H1 (cell line): ENCODE measurements at regions not wholly inside any gene's neighbourhood (a gene's known extent, or its start where the extent isn't known, plus 50 kb on each side); places are given as distances from the start of the nearest gene placed in this dataset.

Experiments used
- CTCF ChIA-PET: fragments of 300-600 bp; sonication (Branson Sonifier 250); formaldehyde crosslinking; loops from one replicate; lab custom pipeline; 2021; ENCODE audit not compliant: partially characterized antibody; lab: Charles Lee
- POLR2A ChIA-PET: fragments of 300-600 bp; sonication (Branson Sonifier 250); formaldehyde crosslinking; loops from one replicate; lab custom pipeline; 2021; ENCODE audit warnings: inconsistent platforms; ENCODE audit not compliant: partially characterized antibody; lab: Charles Lee
- DNase-seq, 2 experiments: peaks; one replicate each; pipeline versions ENCODE4 v3.0.0 to v3.0.0-alpha.2; 2010 to 2022; ENCODE audit warnings: low spot score in 2 of 2, low read depth in 1 of 2, mixed read lengths in 1 of 2
- FAIRE-seq: peaks from 2 replicates; lab custom pipeline; 2011; peaks lifted over from hg19 to GRCh38; lab: Jason Lieb, UNC
- H2AFZ ChIP-seq: 2 replicates; pipeline ENCODE4 v1.8.1; 2012; ENCODE audit warnings: low read length, inconsistent platforms
- H2AK5ac ChIP-seq: 2 replicates; pipeline ENCODE4 v1.6.1; 2013; ENCODE audit warnings: low read depth, low read length
- H2BK120ac ChIP-seq: replicated peaks from 2 replicates; pipeline ENCODE3; 2013; ENCODE audit warnings: low read depth, low read length, inconsistent platforms
- H2BK12ac ChIP-seq: 2 replicates; pipeline ENCODE4 v1.6.1; 2013; ENCODE audit warnings: low read depth, low read length
- H2BK15ac ChIP-seq: 2 replicates; pipeline ENCODE4 v1.6.1; 2013; ENCODE audit warnings: low read length
- H2BK20ac ChIP-seq: 2 replicates; pipeline ENCODE4 v1.6.1; 2013; ENCODE audit warnings: low read length
- H2BK5ac ChIP-seq: 2 replicates; pipeline ENCODE4 v1.6.1; 2013; ENCODE audit warnings: low read depth, low read length
- H3K14ac ChIP-seq: 2 replicates; pipeline ENCODE4 v1.6.1; 2013; ENCODE audit warnings: inconsistent platforms; ENCODE audit not compliant: insufficient read length
- H3K18ac ChIP-seq: 2 replicates; pipeline ENCODE4 v1.6.1; 2013; ENCODE audit warnings: low read length; ENCODE audit errors: extremely low read depth
- H3K23ac ChIP-seq: 2 replicates; pipeline ENCODE4 v1.6.1; 2013; ENCODE audit warnings: inconsistent platforms; ENCODE audit not compliant: insufficient read length
- H3K23me2 ChIP-seq: 2 replicates; pipeline ENCODE4 v1.6.1; 2013; ENCODE audit warnings: low read depth, low read length
- H3K27ac ChIP-seq: 2 replicates; pipeline ENCODE4 v1.6.1; 2011; ENCODE audit warnings: low read depth, low read length, inconsistent platforms
- H3K27me3 ChIP-seq, 4 experiments: replicated peaks in 1 of 4; 1 replicate in 1 of 4; 2 replicates in 3 of 4; pipeline versions ENCODE4 v1.6.1 to v1.8.1; 2011 to 2013; ENCODE audit warnings: low read length in 3 of 4, mild to moderate bottlenecking in 3 of 4, inconsistent platforms in 2 of 4, mixed read lengths in 2 of 4, moderate library complexity in 1 of 4; ENCODE audit not compliant: control insufficient read depth in 3 of 4, insufficient read depth in 3 of 4; ENCODE audit errors: extremely low read depth in 1 of 4
- H3K36me3 ChIP-seq, 4 experiments: 2 replicates each; pipeline versions ENCODE4 v1.6.1 to v1.8.1; 2011 to 2013; ENCODE audit warnings: mild to moderate bottlenecking in 4 of 4, low read length in 3 of 4, moderate library complexity in 2 of 4, control low read depth in 1 of 4, inconsistent platforms in 1 of 4; ENCODE audit not compliant: insufficient read depth in 4 of 4, control insufficient read depth in 2 of 4
- H3K4ac ChIP-seq: replicated peaks from 2 replicates; pipeline ENCODE3; 2013; ENCODE audit warnings: low read length, low read depth, mixed read lengths, inconsistent platforms; ENCODE audit not compliant: insufficient read length
- H3K4me1 ChIP-seq, 4 experiments: replicated peaks in 1 of 4; 1 replicate in 1 of 4; 2 replicates in 3 of 4; pipeline versions ENCODE4 v1.6.1 to v1.8.1; 2011 to 2013; ENCODE audit warnings: low read length in 3 of 4, inconsistent platforms in 2 of 4, mixed read lengths in 1 of 4; ENCODE audit not compliant: insufficient read depth in 4 of 4, control insufficient read depth in 3 of 4
- H3K4me2 ChIP-seq, 2 experiments: 2 replicates each; pipeline versions ENCODE4 v1.6.1 to v1.8.1; 2011 to 2013; ENCODE audit warnings: low read depth in 2 of 2, low read length in 2 of 2, control low read depth in 1 of 2, inconsistent platforms in 1 of 2, mild to moderate bottlenecking in 1 of 2; ENCODE audit not compliant: insufficient read depth in 1 of 2
- H3K4me3 ChIP-seq, 4 experiments: fragments of 200-600, 300-600 bp in 1 of 4; sonication (generic), shearing (Covaris generic), sonication (Bioruptor Twin) in 1 of 4; 2 replicates each; pipeline versions ENCODE4 v1.5.1 to v1.8.1; 2011 to 2016; ENCODE audit warnings: low read length in 4 of 4, low read depth in 3 of 4, control low read depth in 2 of 4, inconsistent platforms in 2 of 4, mild to moderate bottlenecking in 2 of 4, mixed read lengths in 1 of 4, moderate library complexity in 1 of 4; ENCODE audit not compliant: insufficient read depth in 2 of 4; ENCODE audit errors: extremely low read depth in 1 of 4
- H3K56ac ChIP-seq: replicated peaks from 2 replicates; pipeline ENCODE3; 2013; ENCODE audit warnings: low read depth, mild to moderate bottlenecking, mixed read lengths, low read length, inconsistent platforms; ENCODE audit not compliant: insufficient read length
- H3K79me1 ChIP-seq: 2 replicates; pipeline ENCODE4 v1.6.1; 2013; ENCODE audit warnings: low read depth, low read length, control low read depth
- H3K79me2 ChIP-seq, 2 experiments: 2 replicates each; pipeline versions ENCODE4 v1.6.1 to v1.8.1; 2012 to 2013; ENCODE audit warnings: low read length in 2 of 2, mild to moderate bottlenecking in 2 of 2, inconsistent platforms in 1 of 2; ENCODE audit not compliant: insufficient read depth in 2 of 2, control insufficient read depth in 1 of 2
- H3K9ac ChIP-seq, 4 experiments: replicated peaks in 1 of 4; 1 replicate in 1 of 4; 2 replicates in 3 of 4; pipeline versions ENCODE4 v1.6.1 to v1.8.1; 2011 to 2013; ENCODE audit warnings: low read depth in 3 of 4, low read length in 3 of 4, control low read depth in 2 of 4, mild to moderate bottlenecking in 2 of 4, moderate library complexity in 2 of 4, inconsistent platforms in 1 of 4; ENCODE audit errors: extremely low read depth in 1 of 4
- H3K9me3 ChIP-seq, 2 experiments: 2 replicates each; pipeline versions ENCODE4 v1.6.1 to v1.8.1; 2012 to 2013; ENCODE audit warnings: mild to moderate bottlenecking in 2 of 2, moderate library complexity in 2 of 2, control low read depth in 1 of 2, inconsistent platforms in 1 of 2, low read depth in 1 of 2, low read length in 1 of 2, mixed read lengths in 1 of 2; ENCODE audit not compliant: insufficient read depth in 2 of 2
- H4K20me1 ChIP-seq, 2 experiments: replicated peaks in 1 of 2; 2 replicates each; pipeline versions ENCODE3 to v1.8.1; 2011 to 2013; ENCODE audit warnings: inconsistent platforms in 2 of 2, low read length in 2 of 2, mild to moderate bottlenecking in 1 of 2; ENCODE audit not compliant: insufficient read depth in 2 of 2, control insufficient read depth in 1 of 2
- H4K5ac ChIP-seq: 2 replicates; pipeline ENCODE4 v1.6.1; 2013; ENCODE audit warnings: low read length, low read depth, mixed read lengths, inconsistent platforms; ENCODE audit not compliant: insufficient read length
- H4K8ac ChIP-seq: 2 replicates; pipeline ENCODE4 v1.8.0; 2013; ENCODE audit warnings: mild to moderate bottlenecking, moderate library complexity, low read length, inconsistent platforms; ENCODE audit not compliant: insufficient read depth; ENCODE audit errors: extremely low read depth
- H4K91ac ChIP-seq: replicated peaks from 2 replicates; pipeline ENCODE3; 2013; ENCODE audit warnings: low read length, mixed read lengths, inconsistent platforms; ENCODE audit not compliant: insufficient read length
- ATF2 ChIP-seq: IDR thresholded peaks from 2 replicates; pipeline ENCODE4 v1.6.1; 2012; ENCODE audit warnings: low read length, inconsistent platforms
- BCL11A ChIP-seq, 2 experiments: IDR thresholded peaks; one replicate each; pipeline ENCODE4 v1.6.1; 2011; ENCODE audit warnings: low read depth in 2 of 2, low read length in 2 of 2, mild to moderate bottlenecking in 2 of 2
- EP300 ChIP-seq, 2 experiments: IDR thresholded peaks; 1 replicate in 1 of 2; 2 replicates in 1 of 2; pipeline ENCODE4 v1.6.1; 2011 to 2012; ENCODE audit warnings: low read depth in 2 of 2, low read length in 2 of 2, mild to moderate bottlenecking in 2 of 2, borderline replicate concordance in 1 of 2, inconsistent platforms in 1 of 2, moderate library complexity in 1 of 2
- EZH2 ChIP-seq: fragments of 200-600 bp; sonication (generic); IDR thresholded peaks from 2 replicates; pipeline ENCODE4 v1.7.1; 2012; ENCODE audit warnings: low read depth, mild to moderate bottlenecking, moderate library complexity, low read length, inconsistent platforms; ENCODE audit not compliant: severe bottlenecking
- GABPA ChIP-seq: IDR thresholded peaks from 2 replicates; pipeline ENCODE4 v1.6.1; 2011; ENCODE audit warnings: mild to moderate bottlenecking, low read length, moderate library complexity, borderline replicate concordance; ENCODE audit not compliant: insufficient read depth
- MAFK ChIP-seq: IDR thresholded peaks from 2 replicates; pipeline ENCODE4 v1.6.1; 2012; ENCODE audit warnings: low read depth, mild to moderate bottlenecking, improper control_type of control experiment, low read length
- SUZ12 ChIP-seq: fragments of 200-600 bp; sonication (generic); IDR thresholded peaks from 2 replicates; pipeline ENCODE4 v1.6.1; 2012; ENCODE audit warnings: mild to moderate bottlenecking, inconsistent platforms, low read length, moderate library complexity, mixed read lengths
- ZNF274 ChIP-seq: IDR thresholded peaks from 2 replicates; pipeline ENCODE4 v1.7.0; 2012; ENCODE audit warnings: low read length, borderline replicate concordance; ENCODE audit errors: extremely low read depth
- WGBS, 2 experiments: shearing (Covaris generic) in 1 of 2; methylation state at CpG; one replicate each; pipeline versions ENCODE4 v1.1.6 to v1.1.7; 2013 to 2015; ENCODE audit warnings: low lambda C conversion rate in 2 of 2, mixed read lengths in 2 of 2, inconsistent platforms in 1 of 2, low coverage in 1 of 2, missing lambda C conversion rate in 1 of 2; ENCODE audit not compliant: insufficient replicate concordance in 2 of 2, insufficient coverage in 1 of 2, insufficient read length in 1 of 2; ENCODE audit errors: extremely low coverage in 1 of 2, missing lambda C conversion rate in 1 of 2; 5-methylcytosine and 5-hydroxymethylcytosine counted together

- FAIRE-seq (no peak), DNase-seq (no peak)
- Histone ChIP-seq H3K4me3 (no peak overlapping the region), H2BK15ac (peak overlapping the region; percentile 72; the same call in 1 of the 2 replicates), H3K18ac (peak overlapping the region; percentile 60; the same call in 1 of the 2 replicates), H2AK5ac (peak overlapping the region; percentile 78; the same call in 1 of the 2 replicates), H3K23ac (no peak overlapping the region), H2BK12ac (peak overlapping the region; percentile 97; the same call in 1 of the 2 replicates), H4K8ac (peak overlapping the region; percentile 31; the same call in 1 of the 2 replicates), H3K79me1 (no peaks in the 10 kb centered on the region), H3K9me3 (peaks cover 0 to 9% of the 10 kb centered on the region in 2 experiments; a peak in 1 of 4 replicates), H3K4ac (peak overlapping the region; percentile 94), H2BK20ac (peak overlapping the region; percentile 34; the same call in 1 of the 2 replicates), H3K79me2 (no peaks in the 10 kb centered on the region; a peak in 1 of 4 replicates), H3K27me3 (peaks cover 0 to 5% (median 2%) of the 10 kb centered on the region in 4 experiments; a peak in 2 of 7 replicates), H3K9ac (no peak overlapping the region; a peak in 1 of 7 replicates), H3K4me1 (peaks cover 3 to 20% (median 12%) of the 10 kb centered on the region in 4 experiments), H2BK5ac (peak overlapping the region; percentile 98; the same call in 1 of the 2 replicates), H4K20me1 (peaks cover 0 to 3% of the 10 kb centered on the region in 2 experiments), H3K36me3 (no peaks in the 10 kb centered on the region), H2BK120ac (peak overlapping the region; percentile 16), H3K56ac (no peak overlapping the region), H3K27ac (no peak overlapping the region), H3K23me2 (peaks cover 8% of the 10 kb centered on the region), H4K91ac (peak overlapping the region; percentile 89), H3K4me2 (no peak overlapping the region), H4K5ac (no peak overlapping the region), H3K14ac (no peak overlapping the region), H2AFZ (no peak overlapping the region)
- ChIA-PET CTCF (interaction anchor here (1.0 to 3.2 kb wide), 9 partner anchors 9 to 1809 kb away, joined by 3 to 16 read pairs (median 7); no protein-coding TSS in a partner anchor), POLR2A (interaction anchor here (0.6 to 1.1 kb wide), 3 partner anchors 29 to 87 kb away, joined by 3 to 4 read pairs (median 4); no protein-coding TSS in a partner anchor)
- 88% methylated on average over 23 of the region's 28 CpGs; no CpG with 5 or more reads in 1 of the 2 experiments for WGBS, 2 experiments
- TF ChIP-seq BCL11A (IDR thresholded peaks at IDR 0.05; ENCODE audit: low read depth in 2 of 2, low read length in 2 of 2) (no peak), EZH2 (no peak), ATF2 (no peak), MAFK (no peak), EP300 (IDR thresholded peaks at IDR 0.05; ENCODE audit: borderline replicate concordance in 1 of 2, low read depth in 2 of 2, low read length in 2 of 2) (no peak), ZNF274 (no peak), GABPA (no peak), SUZ12 (no peak)
Observed at GRCh38 chr4:3864742-3865721, 98.8 kb downstream of the ADRA2C start.
